Lower leg skin (tissue), 3 donors: ENCODE measurements at regions not wholly inside any gene's neighbourhood (a gene's known extent, or its start where the extent isn't known, plus 50 kb on each side); places are given as distances from the start of the nearest gene placed in this dataset.

Source experiments
- POLR2A ChIP-seq, 2 donors: fragments of 450-650 bp; IDR thresholded peaks; one replicate each; pipeline ENCODE4 v1.6.1; 2016 to 2017; ENCODE audit warnings: antibody characterized with exemption in 2 of 2, mild to moderate bottlenecking in 1 of 2, moderate library complexity in 1 of 2
- TF ChIP-seq, protein P1 (sequence below), 3 donors: fragments of 450-650 bp; IDR thresholded peaks; one replicate each; pipeline ENCODE4 v1.5.1; 2016; ENCODE audit warnings: antibody characterized with exemption in 3 of 3, mild to moderate bottlenecking in 3 of 3, moderate library complexity in 2 of 3

DNA sequence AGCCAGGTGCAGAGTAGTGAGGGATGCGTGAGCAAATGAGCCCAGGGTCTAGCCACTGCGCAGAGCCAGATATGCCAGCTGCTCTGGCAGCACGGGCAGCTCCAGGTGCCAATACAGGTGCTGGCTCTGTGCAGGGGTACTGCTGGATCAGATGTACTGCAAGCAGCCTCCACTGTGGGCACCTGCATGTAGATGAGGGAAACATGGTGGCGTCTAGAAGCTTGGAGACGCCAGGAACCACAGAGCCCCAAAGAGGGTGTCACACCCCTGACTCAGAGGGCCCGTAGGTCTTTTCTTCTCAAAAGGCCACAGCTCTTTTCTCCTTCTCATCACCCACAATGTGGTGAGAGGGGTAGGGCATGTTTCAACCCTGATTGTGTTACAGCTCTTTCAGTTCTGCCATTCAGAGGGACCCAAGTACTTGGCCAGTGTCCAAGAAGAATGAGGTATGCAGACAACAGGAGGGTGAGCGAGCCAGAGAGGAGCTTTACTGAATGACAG is 244.4 kb upstream of the SLITRK1 start:
- TF ChIP-seq, protein P1, sequence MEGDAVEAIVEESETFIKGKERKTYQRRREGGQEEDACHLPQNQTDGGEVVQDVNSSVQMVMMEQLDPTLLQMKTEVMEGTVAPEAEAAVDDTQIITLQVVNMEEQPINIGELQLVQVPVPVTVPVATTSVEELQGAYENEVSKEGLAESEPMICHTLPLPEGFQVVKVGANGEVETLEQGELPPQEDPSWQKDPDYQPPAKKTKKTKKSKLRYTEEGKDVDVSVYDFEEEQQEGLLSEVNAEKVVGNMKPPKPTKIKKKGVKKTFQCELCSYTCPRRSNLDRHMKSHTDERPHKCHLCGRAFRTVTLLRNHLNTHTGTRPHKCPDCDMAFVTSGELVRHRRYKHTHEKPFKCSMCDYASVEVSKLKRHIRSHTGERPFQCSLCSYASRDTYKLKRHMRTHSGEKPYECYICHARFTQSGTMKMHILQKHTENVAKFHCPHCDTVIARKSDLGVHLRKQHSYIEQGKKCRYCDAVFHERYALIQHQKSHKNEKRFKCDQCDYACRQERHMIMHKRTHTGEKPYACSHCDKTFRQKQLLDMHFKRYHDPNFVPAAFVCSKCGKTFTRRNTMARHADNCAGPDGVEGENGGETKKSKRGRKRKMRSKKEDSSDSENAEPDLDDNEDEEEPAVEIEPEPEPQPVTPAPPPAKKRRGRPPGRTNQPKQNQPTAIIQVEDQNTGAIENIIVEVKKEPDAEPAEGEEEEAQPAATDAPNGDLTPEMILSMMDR (IDR thresholded peaks at IDR 0.05) = no peak
- TF ChIP-seq POLR2A (IDR thresholded peaks at IDR 0.05) = no peak
